ENCODE measurements at regions not wholly inside any gene's neighbourhood (a gene's known extent, or its start where the extent isn't known, plus 50 kb on each side); places are given as distances from the start of the nearest gene placed in this dataset.

- no peak for TF ChIP-seq CTCF (IDR thresholded peaks at IDR 0.05; ENCODE audit: insufficient read depth, low read depth, low read length)
- H3K4me3 ChIP-seq (ENCODE audit: low read depth, low read length) = no peak overlapping the region
- no peak for DNase-seq (ENCODE audit: low read depth)
Observed at GRCh38 chr14:76950055-76951020, 78.2 kb downstream of the IRF2BPL start.

GRCh38 chr14:76948976-76949375 is 79.5 kb downstream of the IRF2BPL start:
- no peak overlapping the region for H3K4me3 ChIP-seq (ENCODE audit: low read depth, low read length)
- TF ChIP-seq CTCF (IDR thresholded peaks at IDR 0.05; ENCODE audit: insufficient read depth, low read depth, low read length) = no peak
- DNase-seq (ENCODE audit: low read depth) = no peak

- DNase-seq (ENCODE audit: low read depth) = no peak
- H3K4me3 ChIP-seq (ENCODE audit: low read depth, low read length) = no peak overlapping the region
- no peak for TF ChIP-seq CTCF (IDR thresholded peaks at IDR 0.05; ENCODE audit: insufficient read depth, low read depth, low read length)
Observed at GRCh38 chr14:76948213-76948947, 80.1 kb downstream of the IRF2BPL start.

- DNase-seq (ENCODE audit: low read depth) = no peak
- no peak overlapping the region for H3K4me3 ChIP-seq (ENCODE audit: low read depth, low read length)
- TF ChIP-seq CTCF (IDR thresholded peaks at IDR 0.05; ENCODE audit: insufficient read depth, low read depth, low read length) = no peak
Observed at GRCh38 chr14:76947838-76948184, 80.7 kb downstream of the IRF2BPL start.

- peak; percentile 88 for DNase-seq (ENCODE audit: low read depth)
- TF ChIP-seq CTCF (IDR thresholded peaks at IDR 0.05; ENCODE audit: insufficient read depth, low read depth, low read length) = peak; percentile 51
- no peak overlapping the region for H3K4me3 ChIP-seq (ENCODE audit: low read depth, low read length)
Observed at GRCh38 chr14:76947078-76947837, 81.2 kb downstream of the IRF2BPL start.

- TF ChIP-seq CTCF (IDR thresholded peaks at IDR 0.05; ENCODE audit: insufficient read depth, low read depth, low read length) = no peak
- DNase-seq (ENCODE audit: low read depth) = no peak
- H3K4me3 ChIP-seq (ENCODE audit: low read depth, low read length) = no peak overlapping the region
Observed at GRCh38 chr14:76946753-76947077, 81.8 kb downstream of the IRF2BPL start.
